Activated naive CD4-positive, alpha-beta T cell treated with anti-CD3 and anti-CD28 coated beads for 36 hours (primary cell): ENCODE measurements at regions not wholly inside any gene's neighbourhood (a gene's known extent, or its start where the extent isn't known, plus 50 kb on each side); places are given as distances from the start of the nearest gene placed in this dataset.

Experiments
- CTCF ChIA-PET: fragments of 350-600 bp; sonication (Branson Sonifier 250); formaldehyde crosslinking; loops from one replicate; lab custom pipeline; 2021; ENCODE audit warnings: antibody characterized with exemption; lab: Charles Lee
- DNase-seq: peaks from one replicate; pipeline ENCODE4 v3.0.0-alpha.2; 2020
- H3K27ac Mint-ChIP-seq: one replicate; pipeline ENCODE4 v1.8.0; 2021; ENCODE audit warnings: mild to moderate bottlenecking, mixed read lengths
- H3K27me3 Mint-ChIP-seq: one replicate; pipeline ENCODE4 v1.8.0; 2021; ENCODE audit warnings: low read depth, mixed read lengths
- H3K36me3 Mint-ChIP-seq: one replicate; pipeline ENCODE4 v1.8.0; 2021; ENCODE audit warnings: low read depth, mixed read lengths
- H3K4me1 Mint-ChIP-seq: one replicate; pipeline ENCODE4 v1.8.0; 2021; ENCODE audit warnings: low read depth, mixed read lengths
- H3K4me3 Mint-ChIP-seq: one replicate; pipeline ENCODE4 v1.8.0; 2021; ENCODE audit warnings: mild to moderate bottlenecking, moderate library complexity, mixed read lengths
- H3K9me3 Mint-ChIP-seq: one replicate; pipeline ENCODE4 v1.8.0; 2021; ENCODE audit warnings: mixed read lengths
- intact Hi-C: fragments of 100-400 bp; cut with micrococcal nuclease; formaldehyde crosslinking; loops from one replicate; pipeline ENCODE4 v1.15.1; 2023

DNA sequence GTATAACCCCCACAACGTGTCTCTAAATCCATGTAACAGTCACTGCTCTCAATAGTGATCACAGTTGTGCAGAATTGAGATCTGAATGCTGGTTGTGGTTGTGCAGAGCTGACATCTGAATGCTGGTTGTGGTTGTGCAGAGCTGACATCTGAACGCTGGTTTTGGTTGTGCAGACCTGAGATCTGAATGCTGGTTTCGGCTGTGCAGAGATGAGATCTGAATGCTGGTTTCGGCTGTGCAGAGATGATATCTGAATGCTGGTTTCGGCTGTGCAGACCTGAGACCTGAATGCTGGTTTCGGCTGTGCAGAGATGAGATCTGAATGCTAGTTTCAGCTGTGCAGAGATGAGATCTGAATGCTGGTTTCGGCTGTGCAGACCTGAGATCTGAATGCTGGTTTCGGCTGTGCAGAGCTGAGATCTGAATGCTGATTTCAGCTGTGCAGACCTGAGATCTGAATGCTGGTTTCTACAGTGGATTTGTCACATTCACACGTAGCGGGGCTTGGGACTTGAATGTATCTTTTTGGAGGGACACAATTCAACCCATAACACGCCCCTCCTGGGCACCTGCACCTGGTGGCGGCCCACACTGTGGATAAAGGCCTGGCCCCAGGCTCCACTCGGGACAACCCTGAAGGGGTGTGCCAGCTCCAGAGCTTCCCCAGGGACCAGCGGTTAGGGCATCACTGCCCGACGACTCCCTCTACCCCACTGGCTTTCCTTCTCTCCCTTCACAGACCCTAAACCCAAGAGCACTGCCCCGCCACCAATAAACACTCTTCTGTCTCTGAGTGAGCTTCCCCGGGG, 51.1 kb upstream of the SLC66A3 start:
- intact Hi-C loops = no loop called here
- H3K9me3 Mint-ChIP-seq = no peaks in the 10 kb centered on the region
- no peaks in the 10 kb centered on the region for H3K27me3 Mint-ChIP-seq
- no peak for DNase-seq
- H3K36me3 Mint-ChIP-seq = no peaks in the 10 kb centered on the region
- no peak overlapping the region for H3K4me3 Mint-ChIP-seq
- H3K4me1 Mint-ChIP-seq = peaks cover 11% of the 10 kb centered on the region
- CTCF ChIA-PET = interaction anchor here (0.7 to 2.1 kb wide), 3 partner anchors 20 to 480 kb away, joined by 3 to 5 read pairs (median 3); no protein-coding TSS in a partner anchor
- H3K27ac Mint-ChIP-seq = no peak overlapping the region

DNA sequence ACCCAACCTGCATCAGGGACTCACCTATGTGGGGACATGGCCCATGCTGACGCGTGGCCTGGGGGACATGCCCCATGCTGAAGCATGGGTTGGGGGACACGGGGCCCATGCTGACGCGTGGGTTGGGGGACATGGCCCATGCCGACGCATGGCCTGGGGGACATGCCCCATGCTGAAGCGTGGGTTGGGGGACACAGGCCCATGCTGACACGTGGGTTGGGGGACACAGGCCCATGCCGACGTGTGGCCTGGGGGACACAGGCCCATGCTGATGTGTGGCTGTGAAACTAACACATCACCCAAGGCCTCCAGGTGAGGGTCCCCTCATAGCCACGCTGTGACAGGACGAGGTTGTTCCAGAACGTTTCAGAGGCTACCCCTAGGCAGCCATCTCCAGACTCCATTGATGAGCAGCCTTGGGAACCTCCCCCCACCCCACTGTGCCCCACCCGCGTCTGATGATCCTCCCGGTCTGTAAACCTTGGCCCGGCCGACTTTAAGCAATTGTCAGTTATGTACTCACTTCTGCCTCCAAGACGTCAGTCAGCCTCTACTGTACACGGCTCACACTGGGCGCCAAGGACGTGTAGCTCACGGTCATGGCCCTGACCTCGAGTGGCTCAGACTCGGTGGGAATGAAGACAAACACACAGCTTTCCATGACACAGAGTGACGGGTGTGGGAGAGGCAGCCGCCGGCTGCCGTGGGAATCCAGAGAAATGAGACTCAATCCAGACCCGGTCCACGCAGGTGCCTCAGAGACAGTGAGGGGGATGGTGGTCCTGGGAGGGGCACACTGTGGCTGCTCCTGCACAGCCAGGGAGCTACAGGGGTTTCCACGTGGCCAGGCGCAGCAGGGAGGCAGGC, 50.2 kb upstream of the SLC66A3 start:
- H3K9me3 Mint-ChIP-seq = no peaks in the 10 kb centered on the region
- peaks cover 11% of the 10 kb centered on the region for H3K4me1 Mint-ChIP-seq
- no peak for DNase-seq
- no peak overlapping the region for H3K27ac Mint-ChIP-seq
- H3K36me3 Mint-ChIP-seq = no peaks in the 10 kb centered on the region
- CTCF ChIA-PET = interaction anchor here (0.5 to 2.1 kb wide), 4 partner anchors 19 to 479 kb away, joined by 3 to 7 read pairs (median 4); no protein-coding TSS in a partner anchor
- H3K27me3 Mint-ChIP-seq = no peaks in the 10 kb centered on the region
- H3K4me3 Mint-ChIP-seq = no peak overlapping the region
- intact Hi-C loops = no loop called here
